IMR-90 (cell line): ENCODE measurements at regions not wholly inside any gene's neighbourhood (a gene's known extent, or its start where the extent isn't known, plus 50 kb on each side); places are given as distances from the start of the nearest gene placed in this dataset.

Experiments
- ATAC-seq: fragments of 200-7000 bp; cut with Tn5 transposase; 2 replicates; pipeline ENCODE4 v1.9.1; 2020; ENCODE audit warnings: low read depth, mild to moderate bottlenecking, moderate library complexity
- BruUV-seq: library from RNA; stranded (reverse); fragments of 400-500 nt; replicated peaks from 2 replicates; lab custom pipeline; 2021; lab: Mats Ljungman, UMichigan
- CTCF ChIA-PET: fragments of 300-600 bp; formaldehyde crosslinking; extraction: SDS; loops from one replicate; lab custom pipeline; 2021; ENCODE audit warnings: antibody characterized with exemption; lab: Yijun Ruan, JAX
- POLR2A ChIA-PET: fragments of 300-600 bp; sonication (Branson Sonifier 250); formaldehyde crosslinking; loops from one replicate; lab custom pipeline; 2022; ENCODE audit warnings: antibody characterized with exemption; ENCODE audit not compliant: unreplicated experiment; lab: Charles Lee
- DNase-seq: peaks from one replicate; pipeline ENCODE4 v3.0.0; 2013
- H2AFZ ChIP-seq: replicated peaks from 2 replicates; pipeline ENCODE3; 2013; ENCODE audit warnings: low read length, mild to moderate bottlenecking; ENCODE audit not compliant: poor library complexity
- H2AK5ac ChIP-seq: 2 replicates; pipeline ENCODE4 v1.6.1; 2013; ENCODE audit warnings: low read depth, low read length, inconsistent platforms
- H2AK9ac ChIP-seq: replicated peaks from 2 replicates; pipeline ENCODE3; 2013; ENCODE audit warnings: mild to moderate bottlenecking, low read depth, low read length, moderate library complexity; ENCODE audit not compliant: poor library complexity
- H2BK120ac ChIP-seq: 2 replicates; pipeline ENCODE4 v1.6.1; 2013; ENCODE audit warnings: low read depth, low read length, inconsistent platforms
- H2BK15ac ChIP-seq: 3 replicates; pipeline ENCODE4 v1.6.1; 2013; ENCODE audit warnings: low read depth, low read length, inconsistent platforms
- H2BK20ac ChIP-seq: 2 replicates; pipeline ENCODE4 v1.6.1; 2013; ENCODE audit warnings: low read depth, mild to moderate bottlenecking, inconsistent platforms, low read length, moderate library complexity
- H2BK5ac ChIP-seq: 2 replicates; pipeline ENCODE4 v1.6.1; 2013; ENCODE audit warnings: mild to moderate bottlenecking, low read depth, low read length, inconsistent platforms; ENCODE audit not compliant: poor library complexity, severe bottlenecking
- H3K14ac ChIP-seq: replicated peaks from 2 replicates; pipeline ENCODE4 v1.6.1; 2013; ENCODE audit warnings: low read depth, low read length, inconsistent platforms
- H3K18ac ChIP-seq: 2 replicates; pipeline ENCODE4 v1.6.1; 2013; ENCODE audit warnings: low read depth, low read length, control low read depth
- H3K23ac ChIP-seq: 2 replicates; pipeline ENCODE4 v1.6.1; 2013; ENCODE audit warnings: low read depth, low read length, inconsistent platforms
- H3K27ac ChIP-seq: 2 replicates; pipeline ENCODE4 v1.5.1; 2013; ENCODE audit warnings: mild to moderate bottlenecking, control low read depth, low read length; ENCODE audit not compliant: insufficient read depth
- H3K27me3 ChIP-seq: 2 replicates; pipeline ENCODE4 v1.6.1; 2013; ENCODE audit warnings: low read length; ENCODE audit not compliant: control insufficient read depth, insufficient read depth
- H3K36me3 ChIP-seq: 2 replicates; pipeline ENCODE4 v1.6.1; 2013; ENCODE audit warnings: low read length, mixed read lengths; ENCODE audit not compliant: control insufficient read depth, insufficient read depth
- H3K4ac ChIP-seq: 2 replicates; pipeline ENCODE4 v1.6.1; 2013; ENCODE audit warnings: low read depth, low read length, inconsistent platforms
- H3K4me1 ChIP-seq: 2 replicates; pipeline ENCODE4 v1.6.1; 2013; ENCODE audit warnings: low read length, mixed read lengths; ENCODE audit not compliant: control insufficient read depth, insufficient read depth
- H3K4me2 ChIP-seq: 2 replicates; pipeline ENCODE4 v1.6.1; 2013; ENCODE audit warnings: low read depth, mild to moderate bottlenecking, control low read depth, low read length, moderate library complexity
- H3K4me3 ChIP-seq: 2 replicates; pipeline ENCODE4 v1.5.1; 2013; ENCODE audit warnings: low read depth, mild to moderate bottlenecking, control low read depth, low read length, moderate library complexity; ENCODE audit not compliant: insufficient read depth
- H3K56ac ChIP-seq: 2 replicates; pipeline ENCODE4 v1.6.1; 2013; ENCODE audit warnings: low read length, inconsistent platforms; ENCODE audit not compliant: insufficient read depth; ENCODE audit errors: extremely low read depth
- H3K79me1 ChIP-seq, 2 experiments: 2 replicates each; pipeline ENCODE4 v1.6.1; 2013; ENCODE audit warnings: low read length in 2 of 2, inconsistent platforms in 1 of 2, low read depth in 1 of 2
- H3K9ac ChIP-seq: 2 replicates; pipeline ENCODE4 v1.6.1; 2013; ENCODE audit warnings: low read depth, low read length, control low read depth
- H3K9me1 ChIP-seq: 2 replicates; pipeline ENCODE4 v1.6.1; 2013; ENCODE audit warnings: low read length, inconsistent platforms; ENCODE audit not compliant: insufficient read depth
- H3K9me3 ChIP-seq: 2 replicates; pipeline ENCODE4 v1.6.1; 2013; ENCODE audit warnings: low read length; ENCODE audit not compliant: control insufficient read depth, insufficient read depth
- H4K20me1 ChIP-seq: 2 replicates; pipeline ENCODE4 v1.6.1; 2013; ENCODE audit warnings: low read length, inconsistent platforms; ENCODE audit not compliant: insufficient read depth
- H4K5ac ChIP-seq: 2 replicates; pipeline ENCODE4 v1.6.1; 2013; ENCODE audit warnings: mild to moderate bottlenecking, low read depth, low read length, control low read depth
- H4K8ac ChIP-seq, 2 experiments: 2 replicates each; pipeline ENCODE4 v1.6.1; 2013; ENCODE audit warnings: low read depth in 2 of 2, low read length in 2 of 2, control low read depth in 1 of 2, inconsistent platforms in 1 of 2
- H4K91ac ChIP-seq: 2 replicates; pipeline ENCODE4 v1.6.1; 2013; ENCODE audit warnings: low read depth, low read length, inconsistent platforms; ENCODE audit not compliant: insufficient read depth
- BHLHE40 ChIP-seq: fragments of 150-350 bp; IDR thresholded peaks from 2 replicates; pipeline ENCODE4 v1.6.1; 2016; ENCODE audit warnings: mild to moderate bottlenecking, low read depth, low read length
- CEBPB ChIP-seq: IDR thresholded peaks from 2 replicates; pipeline ENCODE4 v1.6.1; 2012; ENCODE audit warnings: low read depth, low read length, improper control_type of control experiment
- CHD1 ChIP-seq: IDR thresholded peaks from 2 replicates; pipeline ENCODE4 v1.6.1; 2012; ENCODE audit warnings: low read depth, low read length, improper control_type of control experiment
- CTCF ChIP-seq: conservative IDR thresholded peaks from 2 replicates; pipeline ENCODE4 v1.5.1; 2012; ENCODE audit warnings: mild to moderate bottlenecking, low read depth, low read length, improper control_type of control experiment
- ELK1 ChIP-seq: fragments of 150-350 bp; IDR thresholded peaks from 2 replicates; pipeline ENCODE4 v1.6.1; 2016; ENCODE audit warnings: low read depth, mild to moderate bottlenecking, low read length, moderate library complexity, borderline replicate concordance
- FOS ChIP-seq: fragments of 150-350 bp; IDR thresholded peaks from 2 replicates; pipeline ENCODE4 v1.6.1; 2016; ENCODE audit warnings: low read depth, low read length
- MAFK ChIP-seq: IDR thresholded peaks from 2 replicates; pipeline ENCODE4 v1.6.1; 2012; ENCODE audit warnings: low read depth, low read length, improper control_type of control experiment
- MAZ ChIP-seq: IDR thresholded peaks from 2 replicates; pipeline ENCODE4 v1.6.1; 2012; ENCODE audit warnings: low read depth, mild to moderate bottlenecking, low read length, improper control_type of control experiment, moderate library complexity, borderline replicate concordance
- MXI1 ChIP-seq: IDR thresholded peaks from 2 replicates; pipeline ENCODE4 v1.6.1; 2012; ENCODE audit warnings: low read depth, mild to moderate bottlenecking, low read length, moderate library complexity, borderline replicate concordance
- NFE2L2 ChIP-seq: fragments of 150-350 bp; IDR thresholded peaks from 2 replicates; pipeline ENCODE4 v1.6.1; 2016; ENCODE audit warnings: low read depth, mild to moderate bottlenecking, low read length
- POLR2A ChIP-seq: IDR thresholded peaks from 2 replicates; pipeline ENCODE4 v1.6.1; 2012; ENCODE audit warnings: mild to moderate bottlenecking, low read depth, low read length
- RAD21 ChIP-seq: IDR thresholded peaks from 2 replicates; pipeline ENCODE4 v1.6.1; 2012; ENCODE audit warnings: low read length, improper control_type of control experiment
- RCOR1 ChIP-seq: IDR thresholded peaks from 2 replicates; pipeline ENCODE4 v1.6.1; 2012; ENCODE audit warnings: mild to moderate bottlenecking, low read length, improper control_type of control experiment; ENCODE audit not compliant: insufficient replicate concordance
- RFX5 ChIP-seq: IDR thresholded peaks from 2 replicates; pipeline ENCODE4 v1.8.0; 2012; ENCODE audit warnings: low read depth, mild to moderate bottlenecking, low read length, moderate library complexity
- SMC3 ChIP-seq: fragments of 150-350 bp; IDR thresholded peaks from 2 replicates; pipeline ENCODE4 v1.6.1; 2016; ENCODE audit warnings: low read depth, mild to moderate bottlenecking, antibody characterized with exemption, low read length, moderate library complexity
- USF2 ChIP-seq: fragments of 150-350 bp; IDR thresholded peaks from 2 replicates; pipeline ENCODE4 v1.6.1; 2017; ENCODE audit warnings: mild to moderate bottlenecking, antibody characterized with exemption, low read length, low read depth
- WGBS, 2 experiments: methylation state at CpG; one replicate each; pipeline versions ENCODE4 v1.1.5 to v1.1.7; 2013; ENCODE audit warnings: missing lambda C conversion rate in 2 of 2; ENCODE audit not compliant: insufficient read length in 1 of 2; ENCODE audit errors: extremely low coverage in 2 of 2; 5-methylcytosine and 5-hydroxymethylcytosine counted together
- dilution Hi-C: fragments of 300-500 bp; cut with HindIII; formaldehyde crosslinking; loops from one replicate; pipeline ENCODE4 v1.14.3; 2018; ENCODE audit warnings: low sequenced_read_pairs; ENCODE audit not compliant: unreplicated experiment
- in situ Hi-C: fragments of 300-500 bp; cut with MboI; formaldehyde crosslinking; loops from 3 replicates; pipeline ENCODE4 v1.14.3; 2019; ENCODE audit warnings: low sequenced_read_pairs, inconsistent platforms, mixed read lengths
- intact Hi-C: fragments of 100-400 bp; cut with micrococcal nuclease; formaldehyde crosslinking; loops from 2 replicates; pipeline ENCODE4 v1.10.0; 2022

- Histone ChIP-seq H2BK120ac (no peak overlapping the region), H3K9me1 (no peaks in the 10 kb centered on the region), H2BK5ac (no peak overlapping the region), H3K27me3 (peaks cover 8% of the 10 kb centered on the region; the same call in 1 of the 2 replicates), H4K8ac (no peak overlapping the region), H3K56ac (no peak overlapping the region), H3K79me1 (no peaks in the 10 kb centered on the region), H3K9ac (no peak overlapping the region), H2AK5ac (no peak overlapping the region), H3K36me3 (no peaks in the 10 kb centered on the region), H4K5ac (no peak overlapping the region), H4K20me1 (no peaks in the 10 kb centered on the region), H3K14ac (no peak overlapping the region), H3K23ac (no peak overlapping the region), H3K4me3 (no peak overlapping the region), H4K91ac (no peak overlapping the region), H3K9me3 (no peaks in the 10 kb centered on the region), H2BK20ac (no peak overlapping the region), H3K4ac (no peak overlapping the region), H3K4me1 (no peaks in the 10 kb centered on the region), H3K18ac (no peak overlapping the region), H2AK9ac (no peak overlapping the region), H2AFZ (no peak overlapping the region), H2BK15ac (no peak overlapping the region), H3K27ac (no peak overlapping the region), H3K4me2 (no peak overlapping the region)
- ATAC-seq (no peak), DNase-seq (no peak)
- dilution Hi-C loops (no loop called here), intact Hi-C loops (no loop called here), in situ Hi-C loops (no loop called here)
- ChIA-PET CTCF (no interaction called here), POLR2A (no interaction called here)
- no CpG with 5 or more reads among the region's 4 CpGs for WGBS, 2 experiments
- no peak for TF ChIP-seq MAFK
- TF ChIP-seq ELK1, result no peak
- TF ChIP-seq POLR2A, result no peak
- TF ChIP-seq BHLHE40, result no peak
- TF ChIP-seq RFX5, result no peak
- TF ChIP-seq MXI1, result no peak
- TF ChIP-seq RAD21, result no peak
- no peak for TF ChIP-seq CHD1
- TF ChIP-seq MAZ, result no peak
- TF ChIP-seq CTCF, result no peak
- no peak for TF ChIP-seq USF2
- no peak for TF ChIP-seq FOS
- no peak for TF ChIP-seq NFE2L2
- TF ChIP-seq SMC3, result no peak
- no peak for TF ChIP-seq RCOR1
- no peak for TF ChIP-seq CEBPB
- no TSS peak for BruUV-seq
Measured at GRCh38 chr12:105839629-105840127, 299.1 kb downstream of the NUAK1 start.
